ENCODE measurements at regions not wholly inside any gene's neighbourhood (a gene's known extent, or its start where the extent isn't known, plus 50 kb on each side); places are given as distances from the start of the nearest gene placed in this dataset.

DNA sequence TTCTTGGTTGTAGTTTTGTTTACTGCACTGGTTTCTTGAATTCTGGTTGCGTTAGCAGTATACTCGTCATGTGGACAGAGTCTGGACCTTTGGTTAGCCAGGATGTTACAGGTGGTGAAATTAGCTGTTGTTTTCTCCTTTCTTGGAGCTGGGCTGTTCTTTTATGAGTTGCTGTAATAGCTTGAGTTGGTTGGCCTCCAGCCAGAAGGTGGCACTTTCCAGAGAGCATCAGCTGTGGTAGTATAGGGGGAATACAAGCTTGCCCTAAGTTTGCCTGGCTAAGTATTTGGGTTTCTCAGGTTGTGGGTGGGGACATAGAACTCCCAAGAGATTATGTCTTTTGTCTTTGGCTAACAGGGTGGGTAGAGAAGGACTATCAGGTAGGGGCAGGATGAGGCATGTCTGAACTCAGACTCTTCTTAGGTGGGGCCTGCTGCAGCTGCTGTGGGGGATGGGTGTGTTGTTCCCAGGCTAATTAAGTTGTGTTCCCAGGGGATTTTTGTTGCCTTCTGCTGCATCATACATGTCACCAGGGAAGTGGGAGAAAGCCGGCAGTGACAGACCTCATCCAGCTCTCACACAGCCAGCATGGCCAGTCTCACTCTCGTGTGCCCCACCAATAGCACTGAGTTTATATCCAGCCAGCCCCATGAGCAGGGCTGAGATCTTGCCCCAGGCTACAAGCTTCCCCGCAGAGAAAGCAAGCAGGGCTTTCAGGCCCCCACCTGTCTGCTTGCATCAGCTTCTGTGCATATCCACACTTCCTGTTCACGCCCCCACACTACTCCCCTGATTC lies 246.7 kb upstream of the TPK1 start:
- no peak for DNase-seq

- DNase-seq, result no peak
Observed at GRCh38 chr7:145065473-145065872, 229.6 kb upstream of the TPK1 start.

- DNase-seq, result no peak
Observed at GRCh38 chr7:145064114-145064513, 228.3 kb upstream of the TPK1 start.

- no peak for DNase-seq
Observed at GRCh38 chr7:145053781-145054180, 217.9 kb upstream of the TPK1 start.

DNA sequence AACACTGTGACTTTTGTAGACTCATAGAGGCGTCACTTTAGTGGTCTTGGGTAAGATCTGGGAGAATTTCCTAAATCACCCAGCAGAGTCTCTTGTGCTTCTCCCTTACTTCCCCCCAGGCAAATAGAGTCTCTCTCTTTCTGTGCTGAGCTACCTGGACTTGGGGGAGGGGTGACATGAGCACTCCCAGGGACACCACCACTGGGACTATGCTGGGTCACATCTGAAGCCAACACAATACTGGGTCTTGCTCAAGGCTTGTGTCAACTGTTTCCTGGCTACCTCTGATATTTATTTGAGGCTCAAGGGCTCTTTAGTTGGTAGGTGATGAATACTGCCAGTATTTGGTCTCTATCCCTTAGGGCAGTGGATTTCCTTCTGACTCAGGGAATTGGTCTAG lies 214.6 kb upstream of the TPK1 start:
- DNase-seq, result peak; percentile 19

GRCh38 chr7:145036604-145037405 lies 201.0 kb upstream of the TPK1 start:
- DNase-seq, result peak; percentile 64

DNA sequence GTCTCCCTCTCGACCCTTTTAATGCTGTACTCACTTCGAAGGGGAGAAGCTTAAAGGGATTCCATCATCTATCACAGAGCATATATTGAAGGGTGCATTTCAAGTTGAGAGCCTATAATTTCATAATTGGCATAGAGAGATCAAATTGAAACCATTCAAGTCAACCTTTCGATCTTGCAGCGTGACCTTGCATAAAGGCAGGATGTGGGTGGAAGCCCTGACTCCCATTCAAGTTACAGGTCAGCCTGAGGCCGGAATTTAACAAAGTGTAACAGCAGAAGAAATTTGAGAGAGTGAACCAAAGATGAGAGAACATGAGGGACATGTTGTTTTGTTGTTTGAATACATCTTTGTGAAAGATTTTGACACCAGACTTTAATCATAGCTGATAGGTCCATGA lies 195.3 kb upstream of the TPK1 start:
- DNase-seq, result no peak

- no peak for DNase-seq
Observed at GRCh38 chr7:145030754-145031153, 194.9 kb upstream of the TPK1 start.

DNA sequence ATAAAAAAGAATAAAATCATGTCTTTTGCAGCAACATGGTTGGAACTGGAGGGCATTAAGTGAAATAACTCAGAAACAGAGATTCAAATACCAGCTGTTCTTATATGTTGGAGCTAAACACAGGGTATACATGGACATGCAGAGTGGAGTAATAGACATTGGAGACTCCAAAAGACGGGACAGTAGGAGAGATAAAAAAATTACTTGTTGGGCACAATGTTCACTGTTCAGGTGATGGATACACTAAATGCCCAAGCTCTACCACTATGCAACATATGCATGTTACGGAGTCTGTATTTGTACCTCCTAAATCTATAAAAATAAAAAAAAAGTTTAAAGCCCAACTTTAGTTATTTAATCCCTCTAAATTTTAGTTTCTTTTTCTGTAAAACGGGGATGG lies 184.6 kb upstream of the TPK1 start:
- DNase-seq, result no peak

- DNase-seq, result no peak
Observed at GRCh38 chr7:145016068-145016467, 180.2 kb upstream of the TPK1 start.

DNA sequence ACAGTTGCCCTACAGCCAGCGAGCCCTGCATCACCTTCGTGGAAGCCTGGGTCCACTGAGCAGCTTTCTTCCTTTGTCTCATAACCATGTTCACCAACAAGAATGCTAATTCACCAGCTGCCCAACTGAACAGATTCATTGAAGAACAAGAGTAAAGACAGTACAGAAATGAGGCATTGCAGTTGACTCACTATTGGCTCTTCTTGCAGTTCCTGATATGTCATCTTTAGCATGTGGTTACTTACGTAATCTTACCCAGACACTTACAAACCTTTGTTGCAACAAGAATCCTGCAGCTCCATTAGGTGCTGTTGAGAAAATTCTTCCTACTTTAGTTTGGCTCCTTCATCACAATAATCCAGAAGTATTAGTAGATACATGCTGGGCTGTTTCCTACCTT lies 174.0 kb upstream of the TPK1 start:
- no peak for DNase-seq

DNA sequence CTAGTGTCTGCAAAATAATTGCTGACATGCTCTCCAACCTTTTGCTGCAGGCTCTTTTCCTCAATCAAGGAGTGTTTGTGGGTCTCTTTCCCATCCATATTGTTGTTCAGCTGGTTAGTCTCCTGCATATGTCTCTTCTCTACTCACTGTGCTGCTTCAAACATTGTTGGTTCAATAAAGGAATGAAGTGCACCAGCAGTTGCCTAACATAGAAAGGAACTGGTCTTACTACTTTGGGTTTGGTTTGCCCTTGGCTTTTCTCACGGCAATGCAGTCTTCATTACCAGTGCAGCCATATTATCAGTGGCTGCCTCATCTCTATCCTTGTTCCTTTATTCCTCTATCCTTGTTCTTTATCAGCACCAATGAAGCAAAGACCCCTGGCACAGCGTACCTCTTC lies 169.7 kb upstream of the TPK1 start:
- no peak for DNase-seq

- no peak for DNase-seq
Observed at GRCh38 chr7:144997512-144997911, 161.7 kb upstream of the TPK1 start.

DNA sequence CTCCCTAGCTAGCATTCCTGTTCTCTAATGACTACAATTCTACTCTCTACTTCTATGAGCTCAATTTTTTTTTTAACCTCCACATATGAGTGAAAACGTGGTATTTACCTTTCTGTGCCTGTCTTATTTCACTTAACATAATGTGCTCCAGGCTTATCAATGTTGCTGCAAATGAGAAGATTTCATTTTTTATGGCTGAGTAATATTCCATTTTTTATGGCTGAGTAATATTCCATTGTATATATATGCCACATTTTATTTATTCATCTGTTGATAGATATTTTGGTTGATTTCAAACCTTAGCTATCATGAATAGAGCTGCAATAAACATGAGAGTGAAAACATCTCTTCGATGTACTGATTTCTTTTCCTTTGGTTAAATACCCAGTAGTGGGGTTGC lies 159.6 kb upstream of the TPK1 start:
- no peak for DNase-seq

- DNase-seq, result peak; percentile 22
Observed at GRCh38 chr7:144991041-144991440, 155.2 kb upstream of the TPK1 start.

- DNase-seq, result no peak
Observed at GRCh38 chr7:144987686-144988085, 151.8 kb upstream of the TPK1 start.

DNA sequence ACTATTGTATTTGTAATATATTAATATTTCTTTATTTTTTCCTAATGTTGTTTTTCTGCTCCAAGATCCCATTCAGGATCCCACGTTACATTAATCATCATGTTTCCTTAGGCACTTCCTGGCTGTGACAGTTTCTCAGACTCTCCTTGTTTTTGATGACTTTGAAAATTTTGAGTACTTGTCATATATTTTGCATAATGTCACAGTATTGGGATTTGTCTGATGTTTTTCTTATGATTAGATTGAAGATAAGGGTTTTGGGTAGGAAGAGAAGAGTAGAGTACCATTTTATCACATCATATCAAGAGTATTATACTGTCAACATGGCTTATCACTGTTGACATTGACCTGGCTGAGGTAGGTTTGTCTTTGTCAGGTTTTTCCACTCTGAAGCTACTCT lies 146.3 kb upstream of the TPK1 start:
- no peak for DNase-seq

DNA sequence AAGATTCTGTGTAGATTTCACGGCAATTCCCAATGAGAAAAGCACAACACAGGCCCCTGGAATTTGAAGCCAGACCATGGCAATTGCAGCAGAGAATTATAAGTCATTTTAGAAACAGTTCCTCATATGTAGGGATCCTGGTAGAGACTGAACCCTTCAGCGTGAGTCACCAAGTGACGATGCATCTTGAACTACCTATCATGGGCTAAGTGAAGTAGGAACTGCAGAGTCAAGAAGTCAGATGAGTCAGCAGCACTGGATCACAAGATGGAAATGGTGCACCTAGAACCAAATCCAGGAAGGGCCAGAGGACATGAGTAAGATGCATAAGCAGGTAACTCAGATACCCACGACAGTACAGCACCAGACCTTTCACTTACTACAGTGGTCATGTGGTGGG lies 140.0 kb upstream of the TPK1 start:
- DNase-seq, result no peak

DNA sequence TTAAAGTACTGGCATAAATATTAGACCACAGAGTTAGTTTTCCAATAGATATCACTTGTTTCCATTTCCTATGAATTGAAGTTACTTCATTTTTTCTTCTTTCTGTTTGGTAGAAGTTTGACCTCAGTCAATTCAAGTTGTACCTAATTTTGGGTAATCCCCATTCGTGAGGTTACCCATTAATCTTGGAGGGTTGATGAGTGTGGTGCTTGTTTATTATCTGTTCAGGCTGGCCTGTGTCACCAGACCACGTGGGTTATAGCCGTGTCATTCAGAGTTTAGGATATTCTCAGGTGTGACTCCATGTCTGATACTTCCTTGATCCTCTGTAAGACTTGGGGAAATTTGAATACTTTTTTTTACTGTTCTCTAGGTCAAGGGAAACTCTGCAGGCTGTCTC lies 133.9 kb upstream of the TPK1 start:
- DNase-seq, result no peak

- no peak for DNase-seq
Observed at GRCh38 chr7:144960763-144961162, 124.9 kb upstream of the TPK1 start.

DNA sequence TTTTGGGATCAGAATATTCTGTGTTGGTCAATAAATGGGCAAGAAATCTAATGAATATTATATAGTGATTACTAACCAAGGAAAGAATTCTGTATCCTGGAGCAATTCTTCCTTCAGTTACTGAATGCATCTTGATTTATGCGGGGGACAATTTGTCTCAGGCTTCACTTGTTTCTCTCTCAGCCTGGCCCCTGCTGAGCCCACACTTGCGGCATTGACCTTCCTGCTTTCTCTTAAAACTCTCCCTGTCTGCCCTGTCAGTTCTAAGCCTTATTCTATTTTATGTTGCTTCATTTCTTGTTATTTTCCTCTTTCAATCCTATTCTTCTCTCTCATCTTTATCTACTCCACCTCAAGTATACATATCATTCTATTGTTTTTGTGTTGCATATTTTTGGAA lies 122.1 kb upstream of the TPK1 start:
- no peak for DNase-seq

- DNase-seq, result no peak
Observed at GRCh38 chr7:144955422-144955821, 119.6 kb upstream of the TPK1 start.

GRCh38 chr7:144941127-144941526 lies 105.3 kb upstream of the TPK1 start:
- DNase-seq, result no peak

DNA sequence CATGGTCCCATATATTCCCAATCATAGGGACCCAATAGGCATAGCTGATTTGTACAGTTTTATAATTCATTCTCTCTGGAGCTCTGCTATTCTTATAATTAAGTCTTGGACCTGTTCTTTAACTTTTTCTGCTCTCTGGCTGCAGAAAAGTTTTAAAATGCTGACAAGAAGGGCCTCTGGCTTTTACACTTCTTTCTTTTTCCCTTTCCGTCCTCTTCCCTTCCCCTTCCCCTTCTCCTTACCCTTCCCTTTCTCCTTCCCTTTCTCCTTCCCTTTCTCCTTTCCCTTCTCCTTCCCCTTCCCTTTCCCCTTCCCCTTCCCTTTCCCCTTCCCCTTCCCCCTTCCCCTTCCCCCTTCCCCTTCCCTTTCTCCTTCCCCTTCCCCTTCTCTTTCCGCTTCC lies 101.3 kb upstream of the TPK1 start:
- no peak for DNase-seq

DNA sequence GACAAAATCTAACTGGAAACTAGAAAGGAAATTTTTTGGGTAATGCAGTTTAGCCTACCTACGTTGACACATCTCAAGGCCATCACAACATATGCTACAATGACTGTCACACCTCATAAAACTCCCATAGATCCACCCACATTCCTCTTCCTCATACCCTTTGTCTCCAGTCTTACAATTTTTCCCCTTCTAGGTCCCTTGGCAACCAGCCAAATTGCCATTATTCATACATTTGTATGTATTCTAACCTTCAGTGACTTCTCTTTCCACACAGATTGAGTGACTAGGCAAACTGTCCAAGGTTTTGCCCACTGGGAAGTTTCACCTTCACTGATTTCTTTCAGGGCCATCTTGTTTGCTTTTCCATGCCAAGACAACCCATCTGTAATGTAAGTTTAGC lies 100.5 kb upstream of the TPK1 start:
- DNase-seq, result no peak
